C4-2B (cell line): ENCODE measurements at regions not wholly inside any gene's neighbourhood (a gene's known extent, or its start where the extent isn't known, plus 50 kb on each side); places are given as distances from the start of the nearest gene placed in this dataset.

ENCODE experiments used
- CTCF ChIP-seq: fragments of 450-650 bp; conservative IDR thresholded peaks from 2 replicates; pipeline ENCODE4 v1.5.1; 2017; ENCODE audit warnings: mild to moderate bottlenecking
- ZFX ChIP-seq: fragments of 450-650 bp; IDR thresholded peaks from 2 replicates; pipeline ENCODE4 v1.6.1; 2017

GRCh38 chr5:125551246-125551645 lies 804.8 kb upstream of the ZNF608 start:
- no peak for TF ChIP-seq CTCF
- TF ChIP-seq ZFX = no peak
